ENCODE measurements at regions not wholly inside any gene's neighbourhood (a gene's known extent, or its start where the extent isn't known, plus 50 kb on each side); places are given as distances from the start of the nearest gene placed in this dataset.

DNA sequence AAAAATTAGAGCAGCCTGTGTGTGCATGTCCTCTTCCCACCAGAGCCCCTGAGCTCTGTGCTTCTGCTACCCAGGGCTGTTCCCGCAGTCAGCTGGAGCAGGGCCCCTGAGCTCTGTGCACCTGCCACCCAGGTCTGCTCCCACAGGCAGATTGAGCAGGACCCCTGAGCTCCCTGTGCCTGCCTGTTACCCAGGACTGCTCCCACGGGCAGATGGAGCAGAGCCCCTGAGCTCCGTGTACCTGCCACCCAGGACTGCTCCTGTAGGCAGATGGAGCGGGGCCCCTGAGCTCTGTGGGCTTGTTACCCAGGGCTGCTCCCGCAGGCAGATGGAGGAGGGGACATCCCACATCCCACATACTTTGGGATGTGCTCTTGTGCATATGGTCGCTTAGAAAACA is 186.8 kb upstream of the SOX1 start:
- no peak for TF ChIP-seq POLR2A (IDR thresholded peaks at IDR 0.05)
- TF ChIP-seq, protein P1, sequence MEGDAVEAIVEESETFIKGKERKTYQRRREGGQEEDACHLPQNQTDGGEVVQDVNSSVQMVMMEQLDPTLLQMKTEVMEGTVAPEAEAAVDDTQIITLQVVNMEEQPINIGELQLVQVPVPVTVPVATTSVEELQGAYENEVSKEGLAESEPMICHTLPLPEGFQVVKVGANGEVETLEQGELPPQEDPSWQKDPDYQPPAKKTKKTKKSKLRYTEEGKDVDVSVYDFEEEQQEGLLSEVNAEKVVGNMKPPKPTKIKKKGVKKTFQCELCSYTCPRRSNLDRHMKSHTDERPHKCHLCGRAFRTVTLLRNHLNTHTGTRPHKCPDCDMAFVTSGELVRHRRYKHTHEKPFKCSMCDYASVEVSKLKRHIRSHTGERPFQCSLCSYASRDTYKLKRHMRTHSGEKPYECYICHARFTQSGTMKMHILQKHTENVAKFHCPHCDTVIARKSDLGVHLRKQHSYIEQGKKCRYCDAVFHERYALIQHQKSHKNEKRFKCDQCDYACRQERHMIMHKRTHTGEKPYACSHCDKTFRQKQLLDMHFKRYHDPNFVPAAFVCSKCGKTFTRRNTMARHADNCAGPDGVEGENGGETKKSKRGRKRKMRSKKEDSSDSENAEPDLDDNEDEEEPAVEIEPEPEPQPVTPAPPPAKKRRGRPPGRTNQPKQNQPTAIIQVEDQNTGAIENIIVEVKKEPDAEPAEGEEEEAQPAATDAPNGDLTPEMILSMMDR (IDR thresholded peaks at IDR 0.05), result no peak
